ENCODE measurements at regions not wholly inside any gene's neighbourhood (a gene's known extent, or its start where the extent isn't known, plus 50 kb on each side); places are given as distances from the start of the nearest gene placed in this dataset.
"Not testable (repeated sequence)": the region's sequence is repeated elsewhere in the genome, so short reads cannot be mapped to it uniquely, and the experiment has no call there.

DNA sequence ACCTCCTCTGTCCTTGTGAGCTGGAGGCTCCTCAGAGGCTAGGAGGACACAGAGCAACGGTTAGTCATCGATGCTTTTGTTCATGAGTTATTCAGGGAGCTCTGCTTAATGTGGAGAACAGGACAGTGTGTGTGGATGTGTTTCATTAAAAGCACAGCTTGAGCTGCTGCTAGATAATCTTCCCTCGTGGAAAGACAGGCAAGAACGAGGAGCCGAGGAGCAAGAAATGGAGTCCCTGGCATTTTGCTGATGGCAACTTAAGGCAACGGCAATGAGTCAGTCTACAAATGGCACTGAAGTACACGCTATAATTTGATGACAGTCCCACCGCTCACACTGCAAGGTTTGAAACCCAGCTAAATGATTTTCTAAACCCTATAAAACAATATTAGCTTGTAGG, 106.2 kb downstream of the IGLL1 start:
- no peaks in the 10 kb centered on the region for H3K36me3 ChIP-seq (replicated peaks in 1 of 2; ENCODE audit: insufficient read depth in 1 of 2, low read depth in 2 of 2)
- WGBS, 2 donors: 77 to 78% methylated on average over 8 of the region's 8 CpGs
- intact Hi-C loops (cut with DNase I): no loop called here
- H3K9me3 ChIP-seq: no peaks in the 10 kb centered on the region
- DNase-seq (no peak), ATAC-seq (no peak)
- no peaks in the 10 kb centered on the region for H3K27me3 ChIP-seq
- no peak overlapping the region for H3K4me3 ChIP-seq
- TF ChIP-seq POLR2A (IDR thresholded peaks at IDR 0.05): no peak
- TF ChIP-seq, protein P1, sequence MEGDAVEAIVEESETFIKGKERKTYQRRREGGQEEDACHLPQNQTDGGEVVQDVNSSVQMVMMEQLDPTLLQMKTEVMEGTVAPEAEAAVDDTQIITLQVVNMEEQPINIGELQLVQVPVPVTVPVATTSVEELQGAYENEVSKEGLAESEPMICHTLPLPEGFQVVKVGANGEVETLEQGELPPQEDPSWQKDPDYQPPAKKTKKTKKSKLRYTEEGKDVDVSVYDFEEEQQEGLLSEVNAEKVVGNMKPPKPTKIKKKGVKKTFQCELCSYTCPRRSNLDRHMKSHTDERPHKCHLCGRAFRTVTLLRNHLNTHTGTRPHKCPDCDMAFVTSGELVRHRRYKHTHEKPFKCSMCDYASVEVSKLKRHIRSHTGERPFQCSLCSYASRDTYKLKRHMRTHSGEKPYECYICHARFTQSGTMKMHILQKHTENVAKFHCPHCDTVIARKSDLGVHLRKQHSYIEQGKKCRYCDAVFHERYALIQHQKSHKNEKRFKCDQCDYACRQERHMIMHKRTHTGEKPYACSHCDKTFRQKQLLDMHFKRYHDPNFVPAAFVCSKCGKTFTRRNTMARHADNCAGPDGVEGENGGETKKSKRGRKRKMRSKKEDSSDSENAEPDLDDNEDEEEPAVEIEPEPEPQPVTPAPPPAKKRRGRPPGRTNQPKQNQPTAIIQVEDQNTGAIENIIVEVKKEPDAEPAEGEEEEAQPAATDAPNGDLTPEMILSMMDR (IDR thresholded peaks at IDR 0.05): no peak
- no peaks in the 10 kb centered on the region for H3K4me1 ChIP-seq
- no peak overlapping the region for H3K27ac ChIP-seq

DNA sequence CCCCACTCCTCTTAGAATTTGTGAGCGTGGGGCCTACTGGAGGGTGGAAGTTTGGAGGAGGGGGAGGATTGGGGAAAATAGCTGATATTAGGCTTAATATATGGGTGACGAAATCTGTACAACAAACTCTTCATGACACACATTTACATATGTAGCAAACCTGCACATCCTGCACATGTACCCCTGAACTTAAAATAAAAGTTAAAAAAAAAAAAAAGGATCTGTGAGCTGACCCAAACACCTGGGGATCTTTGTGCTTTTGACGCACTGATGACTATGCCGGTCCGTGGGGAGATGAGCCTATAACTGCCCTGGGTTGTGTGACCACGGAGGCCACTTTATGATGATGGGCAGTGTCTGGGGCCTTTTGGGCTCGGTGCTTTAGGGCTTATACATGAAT, 107.7 kb downstream of the IGLL1 start:
- H3K27ac ChIP-seq; H3K27me3 ChIP-seq; DNase-seq; H3K4me3 ChIP-seq; intact Hi-C loops (cut with DNase I); H3K9me3 ChIP-seq; H3K4me1 ChIP-seq; H3K36me3 ChIP-seq (replicated peaks in 1 of 2; ENCODE audit: insufficient read depth in 1 of 2, low read depth in 2 of 2); ATAC-seq: not testable (repeated sequence)
- WGBS, 2 donors: 76 to 89% methylated on average over 5 to 7 of the region's 7 CpGs

DNA sequence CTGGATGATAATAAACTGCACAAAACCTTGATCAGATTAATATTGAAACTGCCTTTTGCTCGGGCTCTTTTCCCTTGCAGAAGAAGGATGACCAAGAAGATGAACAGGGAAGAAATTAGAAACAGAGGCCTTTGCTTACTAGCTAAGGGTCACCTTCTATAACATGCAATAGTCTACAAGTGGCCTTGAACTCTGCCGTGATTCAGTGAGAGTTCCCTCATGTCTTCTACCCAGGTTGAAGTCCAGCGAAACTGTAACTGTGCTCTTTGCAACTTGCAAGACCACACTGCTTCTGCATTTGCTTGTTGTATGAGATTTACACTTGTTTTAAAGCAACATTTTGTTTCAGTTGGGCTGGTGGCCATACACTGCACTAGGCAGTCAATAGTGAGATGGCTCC, 108.4 kb downstream of the IGLL1 start:
- WGBS, 2 donors: 66 to 67% methylated on average over 3 of the region's 3 CpGs
- DNase-seq (no peak), ATAC-seq (no peak)
- no peaks in the 10 kb centered on the region for H3K4me1 ChIP-seq
- H3K27me3 ChIP-seq: peaks cover 0 to 4% of the 10 kb centered on the region in 2 donors
- H3K9me3 ChIP-seq: no peaks in the 10 kb centered on the region
- H3K27ac ChIP-seq: no peak overlapping the region
- H3K4me3 ChIP-seq: no peak overlapping the region
- TF ChIP-seq, protein P1 (IDR thresholded peaks at IDR 0.05): no peak
- no peak for TF ChIP-seq POLR2A (IDR thresholded peaks at IDR 0.05)
- no peaks in the 10 kb centered on the region for H3K36me3 ChIP-seq (replicated peaks in 1 of 2; ENCODE audit: insufficient read depth in 1 of 2, low read depth in 2 of 2)
- intact Hi-C loops (cut with DNase I): no loop called here

DNA sequence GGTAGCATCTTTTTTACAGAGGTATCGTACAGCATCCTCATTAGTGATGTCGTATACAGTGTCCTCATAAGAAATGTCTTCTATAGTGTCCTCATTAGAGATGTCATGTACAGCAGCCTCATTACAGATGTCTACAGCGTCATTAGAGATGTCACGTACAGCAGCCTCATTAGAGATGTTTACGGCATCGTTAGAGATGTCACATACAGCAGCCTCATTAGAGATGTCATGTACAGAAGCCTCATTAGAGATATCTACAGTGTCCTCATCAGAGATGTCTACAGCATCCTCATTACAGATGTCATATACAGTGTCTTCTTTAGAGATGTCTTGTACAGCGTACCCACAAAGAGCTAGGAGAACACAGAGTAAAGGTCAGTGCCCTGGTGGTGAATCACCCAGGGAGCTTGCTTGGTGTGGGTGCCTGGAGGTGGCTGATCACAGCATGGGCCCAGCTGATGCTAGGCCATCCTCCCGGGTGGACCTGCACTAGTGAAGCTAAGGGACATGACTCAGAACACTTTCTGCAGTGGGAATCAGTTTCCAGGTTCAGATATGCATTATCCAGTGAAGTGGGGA, 109.2 kb downstream of the IGLL1 start:
- WGBS, 2 donors: 88 to 90% methylated on average over 7 to 8 of the region's 8 CpGs
- no peaks in the 10 kb centered on the region for H3K4me1 ChIP-seq
- no peak overlapping the region for H3K27ac ChIP-seq
- no peaks in the 10 kb centered on the region for H3K36me3 ChIP-seq (replicated peaks in 1 of 2; ENCODE audit: insufficient read depth in 1 of 2, low read depth in 2 of 2)
- intact Hi-C loops (cut with DNase I): no loop called here
- TF ChIP-seq, protein P1 (IDR thresholded peaks at IDR 0.05): no peak
- no peak for TF ChIP-seq POLR2A (IDR thresholded peaks at IDR 0.05)
- no peak for ATAC-seq
- no peak overlapping the region for H3K4me3 ChIP-seq
- DNase-seq: no peak
- H3K27me3 ChIP-seq: peaks cover 0 to 4% of the 10 kb centered on the region in 2 donors
- H3K9me3 ChIP-seq: no peaks in the 10 kb centered on the region

DNA sequence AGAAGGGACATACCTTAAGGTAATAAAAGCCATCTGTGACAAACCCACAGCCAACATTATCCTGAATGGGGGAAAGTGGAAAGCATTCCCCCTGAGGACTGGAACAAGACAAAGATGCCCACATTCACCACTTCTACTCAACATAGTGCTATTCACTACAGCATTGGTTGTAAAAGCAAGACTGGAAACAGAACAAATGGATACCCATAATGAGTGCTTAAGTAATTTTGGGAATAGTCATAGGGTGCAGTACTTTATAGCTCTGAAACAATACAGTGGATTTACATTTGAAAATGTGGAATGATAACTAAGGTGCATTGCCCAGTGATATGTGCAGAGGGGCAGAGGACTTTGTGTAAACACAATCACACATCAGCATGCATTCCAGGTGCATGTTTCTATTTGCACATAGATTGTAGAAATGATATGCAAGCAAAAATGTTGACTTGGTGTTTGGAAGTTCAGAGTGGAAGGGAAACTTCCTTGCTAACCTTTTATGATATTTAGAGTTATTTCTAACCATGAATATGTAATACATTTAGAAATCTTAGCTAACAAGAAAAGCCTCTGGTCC, 112.3 kb downstream of the IGLL1 start:
- intact Hi-C loops (cut with DNase I): no loop called here
- Histone ChIP-seq H3K4me1 (no peaks in the 10 kb centered on the region), H3K4me3 (no peak overlapping the region), H3K27ac (no peak overlapping the region), H3K27me3 (peaks cover 0 to 4% of the 10 kb centered on the region in 2 donors), H3K36me3 (replicated peaks in 1 of 2; ENCODE audit: insufficient read depth in 1 of 2, low read depth in 2 of 2) (no peaks in the 10 kb centered on the region), H3K9me3 (no peaks in the 10 kb centered on the region)
- DNase-seq: no peak
- no peak for ATAC-seq
- TF ChIP-seq POLR2A (IDR thresholded peaks at IDR 0.05): no peak
- TF ChIP-seq, protein P1 (IDR thresholded peaks at IDR 0.05): no peak

Measured in body of pancreas (tissue), 4 donors.